CD1c-positive myeloid dendritic cell (primary cell): ENCODE measurements at regions not wholly inside any gene's neighbourhood (a gene's known extent, or its start where the extent isn't known, plus 50 kb on each side); places are given as distances from the start of the nearest gene placed in this dataset.
"Not testable (repeated sequence)": the region's sequence is repeated elsewhere in the genome, so short reads cannot be mapped to it uniquely, and the experiment has no call there.

Experiments
- DNase-seq: peaks from one replicate; pipeline ENCODE4 v3.0.0-alpha.2; 2016; ENCODE audit errors: extremely low spot score

DNA sequence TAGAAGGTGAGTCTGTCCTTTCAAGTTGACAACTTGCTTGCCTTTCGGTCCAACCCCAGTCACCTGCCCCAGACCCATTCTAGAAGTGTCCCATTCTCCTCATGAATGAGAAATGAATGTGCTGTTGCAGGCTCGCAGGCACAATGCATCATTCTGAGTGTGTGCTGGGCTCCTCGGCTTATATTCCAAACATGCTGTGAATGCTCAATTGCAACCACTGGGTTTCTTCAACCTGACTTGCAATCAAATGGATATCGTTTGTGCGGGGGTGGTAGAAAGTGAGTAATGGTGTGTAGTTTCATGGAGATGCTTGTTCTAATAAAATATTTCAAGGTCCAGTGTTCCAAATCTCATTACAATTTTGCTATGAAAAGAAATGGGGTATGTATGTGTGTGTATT, 256.6 kb upstream of the IL12B start:
- no peak for DNase-seq

DNA sequence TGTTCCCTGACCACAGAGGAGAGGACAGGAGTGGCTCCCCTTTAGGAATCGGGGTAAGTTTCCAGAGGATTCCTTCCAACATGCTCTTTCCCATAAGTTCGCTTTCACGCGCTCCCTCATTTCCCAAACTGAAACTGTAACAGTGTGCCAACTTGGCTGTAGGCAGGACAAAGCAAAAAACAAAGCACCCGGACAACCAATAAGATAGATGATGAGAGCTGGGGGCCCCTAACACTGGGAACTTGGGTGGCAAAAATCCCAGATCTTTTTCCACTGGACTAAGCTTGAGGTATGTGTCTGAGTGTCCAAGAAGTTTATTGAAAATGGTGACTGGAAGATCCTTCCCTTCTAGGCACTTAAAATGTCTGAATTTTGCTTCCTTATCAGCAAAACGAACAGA, 258.7 kb upstream of the IL12B start:
- DNase-seq = no peak

DNA sequence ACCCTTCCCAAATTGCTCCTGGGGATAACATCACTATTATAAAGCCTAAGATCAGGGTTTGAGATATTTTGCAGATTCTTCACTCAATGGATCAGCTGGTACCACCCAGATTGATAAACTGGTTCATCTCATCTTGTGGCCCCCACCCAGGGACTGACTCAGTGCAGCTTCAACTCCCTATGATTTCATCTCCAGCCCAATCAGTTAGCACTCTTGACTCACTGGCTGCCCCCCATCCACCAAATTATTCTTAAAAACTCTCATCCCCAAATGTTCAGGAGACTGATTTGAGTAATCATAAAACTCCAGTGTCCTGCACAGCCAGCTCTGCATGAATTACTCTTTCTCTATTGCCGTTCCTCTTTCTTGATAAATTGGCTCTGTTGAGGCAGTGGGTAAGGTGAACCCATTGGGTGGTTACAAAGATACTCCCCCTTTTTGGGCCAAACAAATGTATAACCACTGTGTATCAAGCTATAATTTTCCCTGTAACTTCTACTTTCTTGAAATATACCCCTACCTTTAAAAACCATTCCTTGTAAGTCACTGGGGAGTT, 263.3 kb upstream of the IL12B start:
- no peak for DNase-seq

DNA sequence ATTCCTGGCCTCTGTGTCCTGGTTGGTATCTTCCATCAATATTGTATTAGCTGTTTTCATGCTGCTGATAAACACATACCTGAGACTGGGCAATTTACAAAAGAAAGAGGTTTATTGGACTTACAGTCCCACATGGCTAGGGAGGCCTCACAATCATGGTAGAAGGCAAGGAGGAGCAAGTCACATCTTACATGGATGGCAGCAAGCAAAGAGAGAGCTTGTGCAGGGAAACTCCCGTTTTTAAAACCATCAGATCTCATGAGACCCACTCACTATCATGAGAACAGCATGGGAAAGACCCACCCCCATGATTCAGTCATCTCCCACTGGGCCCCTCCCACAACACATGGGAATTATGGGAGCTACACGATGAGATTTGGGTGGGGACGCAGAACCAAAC, 265.3 kb upstream of the IL12B start:
- DNase-seq = not testable (repeated sequence)

DNA sequence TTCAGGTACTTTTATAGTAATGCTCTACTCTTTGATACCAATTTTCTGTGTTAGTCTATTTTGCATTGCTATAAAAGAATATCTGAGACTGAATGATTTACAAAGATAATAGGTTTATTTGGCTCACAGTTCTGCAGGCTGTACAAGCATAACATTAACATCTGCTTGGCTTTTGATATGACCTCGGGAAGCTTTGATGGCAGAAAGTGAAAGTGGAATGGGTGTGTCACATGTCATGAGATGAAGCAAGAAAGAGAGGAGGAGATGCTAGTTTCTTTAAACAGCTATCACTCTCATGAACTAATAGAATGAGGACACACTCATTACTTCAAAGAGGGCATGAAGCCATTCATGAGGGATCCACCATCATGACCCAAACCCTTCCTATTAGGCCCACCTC, 270.9 kb upstream of the IL12B start:
- no peak for DNase-seq

DNA sequence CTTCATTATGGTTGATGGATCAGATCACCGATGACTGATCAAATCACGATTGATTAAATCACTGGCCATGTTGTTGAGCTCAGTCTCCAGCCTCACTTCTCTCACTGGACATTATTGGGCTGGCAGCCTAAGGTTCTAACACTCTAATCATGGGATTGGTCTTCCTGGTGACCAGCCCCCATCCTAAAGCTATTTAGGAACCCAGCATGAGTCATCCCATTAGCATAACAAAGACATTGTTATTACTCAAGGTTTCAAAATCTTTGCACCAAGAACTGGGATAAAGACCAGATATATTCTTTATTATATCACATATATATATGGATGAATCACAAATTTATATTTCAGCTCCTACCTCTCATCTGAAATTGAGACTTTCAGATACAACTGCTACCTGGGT, 272.1 kb upstream of the IL12B start:
- DNase-seq = no peak

DNA sequence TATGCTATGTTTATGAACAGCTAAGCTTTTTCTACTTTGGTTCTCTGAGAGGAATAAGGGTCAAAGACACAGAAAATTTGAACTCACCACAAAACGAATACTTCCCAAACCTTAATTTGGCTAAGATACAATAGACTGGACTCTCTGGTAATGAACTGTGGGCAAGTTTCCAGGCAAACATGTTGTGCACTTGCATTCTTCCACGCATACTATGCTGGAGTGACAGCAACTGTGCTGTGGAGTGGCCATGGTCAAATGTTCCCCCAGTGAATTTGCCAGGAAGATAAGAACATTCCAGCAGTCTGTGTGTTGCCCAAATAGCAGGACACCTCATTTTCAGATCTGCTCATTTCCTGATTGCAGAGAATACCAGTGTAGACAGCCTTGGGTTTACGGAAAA, 275.3 kb upstream of the IL12B start:
- DNase-seq = no peak

DNA sequence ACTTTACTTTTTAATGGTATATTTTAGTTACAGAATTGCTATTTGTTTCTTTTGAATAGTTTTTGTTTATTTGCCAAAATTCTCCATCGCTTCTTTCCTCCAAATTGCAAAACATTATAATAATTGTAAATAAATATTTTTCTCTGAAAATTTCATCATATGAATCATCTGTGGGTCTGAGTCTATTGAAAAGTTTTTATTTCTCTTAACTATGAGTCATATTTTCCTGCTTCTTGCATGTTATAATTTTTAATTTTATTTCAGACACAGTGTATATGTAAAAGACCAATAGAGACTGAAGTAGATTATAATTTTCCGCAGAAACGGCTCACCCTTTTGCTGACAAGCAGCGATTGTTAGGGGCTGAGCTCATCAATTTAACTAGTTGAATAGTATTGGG, 279.1 kb upstream of the IL12B start:
- DNase-seq = no peak

DNA sequence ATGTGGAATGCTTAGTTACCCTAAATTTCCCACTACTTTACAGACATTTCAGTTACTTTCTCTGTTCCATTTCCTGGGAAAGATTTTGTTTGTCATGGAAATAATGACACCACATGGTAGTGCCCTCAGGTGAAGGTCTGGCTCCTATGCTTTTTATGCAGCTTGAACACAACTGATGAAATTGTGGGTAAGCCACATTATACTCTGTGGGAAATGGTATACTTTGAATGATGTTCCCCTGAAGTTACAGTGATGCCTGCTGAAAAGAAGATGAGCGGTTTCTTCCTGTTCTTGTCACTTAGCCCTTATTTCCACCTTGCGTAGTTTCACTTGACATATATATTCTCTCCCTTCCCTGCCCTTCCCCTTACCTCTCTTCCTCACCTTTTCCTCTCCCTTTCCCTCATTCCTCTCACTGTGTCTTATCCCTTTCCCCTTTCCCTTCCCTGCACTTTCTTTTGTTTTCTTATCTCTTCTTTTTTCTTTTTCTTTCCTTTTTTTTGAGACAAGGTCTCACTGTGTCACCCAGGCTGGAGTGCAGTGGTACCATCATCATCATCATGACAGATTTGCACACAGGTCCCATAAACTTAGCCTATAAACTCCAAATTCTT, 280.8 kb upstream of the IL12B start:
- no peak for DNase-seq

DNA sequence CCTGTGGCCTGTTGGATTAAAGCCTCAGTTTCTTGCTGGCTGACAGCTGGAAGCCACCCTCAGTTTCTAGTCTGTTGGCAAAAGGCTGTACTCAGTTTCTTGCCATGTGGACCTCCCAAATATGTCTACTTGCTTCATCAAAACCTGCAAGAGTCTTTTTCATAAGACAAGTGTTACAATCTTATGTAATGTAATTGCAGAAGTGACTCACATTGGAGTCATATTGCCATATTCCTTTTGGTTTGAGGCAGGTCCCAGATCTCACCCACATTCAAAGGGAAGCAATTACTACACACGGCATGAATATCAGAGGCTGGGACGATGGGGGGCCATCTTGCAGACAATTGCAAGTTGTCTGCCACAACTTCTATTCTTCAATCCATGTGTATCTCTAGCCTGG, 286.7 kb upstream of the IL12B start:
- DNase-seq = no peak

DNA sequence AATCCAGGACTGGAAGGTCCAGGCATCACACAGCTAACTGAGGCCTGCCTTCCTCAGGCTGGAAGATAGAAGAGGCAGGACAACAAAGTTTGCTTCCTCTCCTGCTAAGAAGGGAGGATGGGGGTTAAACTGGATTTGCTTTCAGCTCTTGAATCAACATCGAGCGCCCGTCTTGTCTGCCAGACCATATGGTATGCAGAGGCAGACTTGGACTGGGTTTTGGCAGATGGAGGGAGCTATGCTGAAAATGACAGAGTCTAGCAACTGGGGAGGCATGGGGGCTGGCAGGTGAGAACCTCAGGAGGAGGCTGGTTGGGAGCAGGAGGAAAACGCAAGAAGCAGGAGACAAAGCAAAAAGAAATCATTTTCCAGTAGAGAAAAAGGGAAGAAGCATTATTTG, 289.5 kb upstream of the IL12B start:
- DNase-seq = no peak

DNA sequence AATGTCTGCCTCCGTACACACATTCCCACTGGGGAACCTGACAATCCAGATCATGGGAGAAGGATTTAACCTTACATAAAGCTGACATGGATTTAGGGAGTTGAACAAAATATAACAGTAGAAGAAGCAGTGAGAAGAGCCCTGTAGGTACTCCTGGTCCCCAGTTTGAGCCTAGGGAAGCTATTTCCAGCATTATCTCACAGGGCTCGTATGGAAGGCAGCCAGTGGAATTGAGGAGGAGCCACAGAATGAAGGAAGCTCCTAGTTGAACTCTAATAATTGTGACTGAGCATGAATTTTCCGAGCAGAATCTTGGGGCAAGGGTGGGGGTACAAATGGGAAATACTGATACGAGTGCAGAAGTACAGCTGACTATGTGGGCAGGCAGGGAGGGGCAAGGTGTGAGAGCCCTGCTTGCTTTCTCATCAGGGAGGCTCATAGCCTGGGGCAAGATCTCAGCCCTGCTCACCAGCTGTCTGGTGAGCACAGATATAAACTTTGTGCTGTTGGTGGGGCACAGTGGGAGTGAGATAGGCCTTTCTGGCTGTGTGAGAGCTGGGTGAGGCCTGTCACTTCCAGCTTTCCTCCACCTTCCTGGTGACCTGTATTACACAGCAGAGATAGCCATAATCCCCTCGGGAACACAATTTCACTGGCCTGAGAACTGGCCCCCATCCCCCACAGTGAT, 290.7 kb upstream of the IL12B start:
- DNase-seq = no peak

DNA sequence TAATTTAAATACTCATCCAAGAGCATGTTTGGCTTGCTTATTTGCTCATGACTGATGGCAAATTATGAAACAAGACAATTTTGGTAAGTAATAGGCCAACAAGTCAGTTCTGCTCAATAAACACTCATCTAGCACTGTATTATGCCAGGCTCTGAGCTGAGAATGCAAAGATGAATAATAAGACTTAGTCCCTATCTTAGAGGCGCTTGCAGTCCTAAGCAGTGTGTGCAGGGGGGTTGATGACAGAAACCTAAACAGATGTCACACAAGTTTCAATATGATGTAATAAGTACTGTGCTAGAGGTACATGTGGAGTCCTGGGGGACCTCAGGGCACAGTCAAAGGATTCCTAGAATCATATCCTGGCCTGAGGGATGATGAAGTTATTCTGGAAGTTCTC, 287.6 kb upstream of the ADRA1B start:
- no peak for DNase-seq

DNA sequence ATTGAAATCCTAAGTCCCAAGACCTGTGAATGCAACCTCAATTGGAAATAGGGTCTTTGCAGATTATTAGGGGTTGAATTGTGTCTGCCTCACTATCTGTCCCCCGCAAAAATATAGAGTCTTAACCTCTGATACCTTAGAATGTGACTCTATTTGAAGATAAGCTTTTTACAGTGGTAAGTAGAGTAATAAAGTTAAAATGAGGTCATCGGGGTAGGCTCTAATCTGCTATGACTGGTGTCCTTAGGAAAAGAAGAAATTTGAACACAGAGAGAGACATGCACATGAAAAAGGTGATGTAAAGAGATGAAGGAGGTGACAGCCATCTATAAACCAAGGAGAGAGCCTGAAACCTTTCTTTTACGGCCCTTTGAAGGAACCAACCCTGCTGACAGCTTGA, 287.1 kb upstream of the ADRA1B start:
- DNase-seq = no peak

DNA sequence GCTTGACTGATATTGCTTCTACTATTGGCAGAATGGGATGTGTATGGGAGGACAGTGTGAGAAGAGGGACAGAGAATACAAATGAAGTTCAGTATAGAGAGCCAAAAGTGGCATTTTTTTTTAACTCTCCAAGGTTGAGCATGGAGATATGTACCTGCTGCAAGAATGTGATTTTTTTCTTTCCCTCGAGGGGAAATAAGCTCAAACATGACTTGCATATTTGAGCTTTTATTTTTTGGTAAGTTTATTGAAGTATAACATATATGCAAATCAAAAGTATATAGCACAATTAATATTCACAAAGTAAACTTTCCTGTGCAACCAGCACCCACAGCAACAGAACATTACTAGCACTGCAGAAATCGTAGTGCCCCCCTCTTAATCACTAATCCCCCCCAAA, 285.7 kb upstream of the ADRA1B start:
- no peak for DNase-seq

DNA sequence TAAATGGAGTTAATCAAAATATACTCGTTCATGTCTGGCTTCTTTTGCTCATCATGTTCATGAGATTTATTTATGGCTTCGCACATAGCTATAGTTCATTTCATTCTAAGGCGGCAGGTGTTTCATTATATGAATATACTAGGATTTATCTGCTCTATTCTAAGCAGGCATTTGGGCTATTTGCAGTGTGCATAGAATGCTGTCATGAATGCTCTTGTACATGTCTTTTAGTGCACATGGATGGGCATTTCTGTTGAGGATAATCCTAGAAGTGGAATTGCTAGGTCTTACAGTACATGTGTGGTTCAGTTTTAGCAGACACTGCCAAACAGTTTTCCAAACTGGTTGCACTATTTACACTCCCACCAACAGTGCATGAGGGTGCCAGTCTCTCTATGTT, 285.3 kb upstream of the ADRA1B start:
- no peak for DNase-seq

DNA sequence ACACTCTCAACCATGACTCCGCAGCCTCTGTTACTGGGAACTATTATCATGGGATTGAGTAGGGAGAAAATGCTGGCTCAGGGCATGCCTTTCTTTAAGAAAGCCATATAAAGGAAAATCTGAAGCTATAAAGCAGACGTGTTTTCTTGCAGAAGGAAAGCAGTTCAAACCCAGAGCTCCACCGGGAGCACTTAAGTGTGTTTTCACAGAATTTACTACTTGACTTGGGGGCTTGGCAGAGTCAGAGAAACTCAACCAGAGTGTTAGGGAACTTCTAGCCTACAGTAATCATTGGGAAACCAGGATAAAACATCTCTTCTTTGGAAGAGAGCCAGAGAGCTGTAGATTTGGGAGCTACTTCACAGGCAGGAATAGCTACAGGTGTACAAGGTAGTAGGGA, 283.4 kb upstream of the ADRA1B start:
- no peak for DNase-seq

DNA sequence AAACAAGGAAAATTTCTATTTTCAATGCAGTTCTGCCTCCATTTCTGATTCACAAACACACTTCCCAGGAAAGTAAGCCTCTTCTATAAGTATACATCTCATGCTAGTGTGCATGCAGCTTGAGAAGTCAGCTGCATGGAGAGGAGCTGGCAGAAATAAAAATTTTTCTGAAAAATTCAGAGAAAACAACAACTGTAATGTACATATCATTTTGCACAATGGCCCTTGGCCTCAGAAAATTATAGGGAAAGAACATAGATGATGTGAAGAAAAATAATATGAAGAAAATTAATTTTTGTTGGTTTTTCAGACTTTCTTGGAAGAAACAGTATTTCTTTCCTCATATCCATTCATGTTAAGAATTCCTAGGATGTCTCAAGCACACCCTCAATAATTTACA, 277.8 kb upstream of the ADRA1B start:
- no peak for DNase-seq

DNA sequence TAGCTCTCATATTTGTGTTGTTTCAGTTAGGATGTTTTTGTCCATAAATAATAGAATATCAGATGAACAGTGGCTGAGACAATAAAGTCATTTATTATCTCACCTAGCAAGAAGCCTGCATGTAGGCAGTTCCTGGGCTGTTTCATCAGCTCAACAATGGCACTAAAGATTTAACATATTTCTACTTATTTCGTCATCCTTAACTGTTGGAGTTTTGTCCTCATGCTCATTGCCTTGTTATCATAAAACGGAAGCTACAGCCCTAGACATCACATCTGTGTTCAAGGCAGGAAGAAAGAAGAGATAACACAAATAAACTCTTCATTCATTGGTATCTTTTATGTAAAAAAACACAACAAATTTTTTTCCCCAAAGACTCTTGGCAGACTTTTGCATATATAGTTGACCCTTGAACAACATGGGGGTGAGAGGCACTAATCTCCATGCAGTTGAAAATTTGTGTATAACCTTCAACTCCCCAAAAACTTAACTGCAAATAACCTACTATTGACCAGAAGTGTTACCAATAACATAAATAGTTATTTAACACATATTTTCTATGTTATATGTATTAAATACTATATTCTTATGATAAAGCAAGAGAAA, 277.2 kb upstream of the ADRA1B start:
- no peak for DNase-seq

DNA sequence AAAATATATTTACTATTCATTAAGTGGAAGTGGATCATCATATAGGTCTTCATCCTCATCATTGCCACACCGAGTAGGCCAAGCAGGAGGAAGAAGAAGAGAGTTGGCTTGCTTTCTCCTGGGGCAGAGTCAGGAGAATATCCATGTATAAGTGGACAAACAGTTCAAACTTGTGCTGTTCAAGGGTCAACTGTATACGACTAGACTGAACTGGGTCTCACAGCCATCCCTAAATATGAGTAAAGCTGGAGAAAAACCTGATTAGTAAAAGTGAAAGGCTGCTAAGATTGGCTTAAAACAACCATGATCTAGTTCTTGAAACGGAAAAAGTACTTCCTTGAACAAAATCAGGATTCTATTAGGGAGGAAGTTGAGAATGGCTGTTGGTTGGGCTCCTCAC, 276.7 kb upstream of the ADRA1B start:
- DNase-seq = no peak

DNA sequence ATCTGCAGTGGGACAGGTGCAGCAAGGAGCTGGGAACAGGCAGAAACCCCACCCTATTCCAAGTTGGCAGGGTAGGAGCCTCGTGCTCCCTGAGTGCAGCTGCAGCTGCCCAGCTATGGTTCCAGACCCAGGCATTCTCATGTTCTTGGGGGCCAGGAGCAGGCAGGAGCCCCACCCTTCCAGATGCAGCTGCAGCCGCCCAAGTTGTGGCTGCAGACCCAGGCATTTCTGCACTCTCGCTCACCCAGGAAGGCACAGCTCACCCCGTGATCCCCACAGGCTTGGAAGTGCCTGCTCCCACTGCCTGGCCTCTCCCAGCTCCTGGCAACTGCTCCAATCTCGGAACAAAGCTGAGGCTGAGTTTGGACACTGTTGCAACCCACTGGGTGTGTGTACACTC, 275.8 kb upstream of the ADRA1B start:
- DNase-seq = no peak

DNA sequence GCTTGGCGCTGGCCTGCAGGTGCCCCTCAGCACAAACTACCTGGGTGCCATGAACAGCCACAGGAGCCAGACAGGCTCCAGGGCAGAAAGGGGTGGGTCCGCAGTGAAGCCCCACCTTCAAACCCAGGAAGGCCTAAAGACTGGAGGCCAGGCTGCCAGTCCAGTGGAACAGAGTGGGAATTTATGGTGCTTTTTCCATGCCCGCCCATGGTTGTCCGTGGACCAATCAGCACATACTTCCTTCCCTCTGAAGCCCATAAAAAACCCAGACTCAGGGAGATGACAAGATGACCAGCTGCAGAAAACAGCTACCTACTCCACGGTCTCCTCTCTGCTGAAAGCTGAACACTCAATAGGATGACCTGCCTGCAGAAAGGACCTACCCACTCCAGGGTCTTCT, 275.4 kb upstream of the ADRA1B start:
- no peak for DNase-seq

DNA sequence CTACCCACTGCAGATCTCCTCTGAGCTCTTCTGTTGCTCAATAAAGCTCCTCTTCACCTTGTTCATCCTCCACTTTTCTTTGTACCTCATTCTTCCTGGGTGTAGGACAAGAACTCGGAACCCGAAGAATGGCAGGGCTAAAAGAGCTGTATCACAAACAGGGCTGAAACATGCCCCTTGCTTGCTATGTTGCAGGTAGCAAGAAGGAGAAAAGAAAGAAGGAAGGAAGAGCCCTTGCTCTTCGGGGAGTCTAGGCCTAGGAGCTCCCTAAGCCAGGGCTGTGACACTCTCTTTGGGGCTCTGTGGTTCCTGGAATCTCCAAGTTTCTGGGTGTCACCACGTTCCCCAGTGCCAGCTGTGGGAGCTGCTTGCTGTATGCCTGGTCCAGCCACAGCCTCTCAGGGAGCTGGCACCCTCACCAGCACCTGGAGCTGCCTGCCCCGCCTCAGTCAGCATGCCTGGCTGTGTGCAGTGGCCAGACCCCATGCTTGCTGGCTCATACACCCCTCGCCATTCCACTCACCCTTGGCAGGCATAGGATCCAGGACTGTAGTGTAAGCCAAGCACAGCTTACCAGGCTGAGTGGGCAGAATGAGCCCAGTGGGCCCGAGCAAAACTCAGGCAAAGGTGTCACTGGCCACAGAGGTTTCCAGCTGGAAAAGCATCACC, 274.8 kb upstream of the ADRA1B start:
- DNase-seq = no peak
